B cell (primary cell): ENCODE measurements at regions not wholly inside any gene's neighbourhood (a gene's known extent, or its start where the extent isn't known, plus 50 kb on each side); places are given as distances from the start of the nearest gene placed in this dataset.

ENCODE experiments used
- ATAC-seq: fragments of 200-7000 bp; cut with Tn5 transposase; one replicate; pipeline ENCODE4 v1.10.0; 2021; ENCODE audit warnings: low read depth, mild to moderate bottlenecking, moderate number of reproducible peaks, moderate library complexity
- CTCF ChIA-PET: fragments of 350-600 bp; sonication (Branson Sonifier 250); formaldehyde crosslinking; loops from one replicate; lab custom pipeline; 2021; ENCODE audit warnings: antibody characterized with exemption, inconsistent platforms; lab: Charles Lee
- POLR2A ChIA-PET: fragments of 350-600 bp; sonication (Branson Sonifier 250); formaldehyde crosslinking; loops from one replicate; lab custom pipeline; 2021; ENCODE audit warnings: antibody characterized with exemption; lab: Charles Lee
- DNase-seq: peaks from one replicate; pipeline ENCODE4 v3.0.0; 2013
- H2AFZ ChIP-seq: 2 replicates; pipeline ENCODE4 v1.6.1; 2012; ENCODE audit warnings: mild to moderate bottlenecking, low read depth, low read length; ENCODE audit not compliant: insufficient read depth, poor library complexity, severe bottlenecking
- H3K27ac ChIP-seq, 2 donors: 1 replicate in 1 of 2; 2 replicates in 1 of 2; pipeline ENCODE4 v1.5.1; 2012 to 2013; ENCODE audit warnings: low read length in 2 of 2, mild to moderate bottlenecking in 2 of 2, moderate library complexity in 1 of 2
- H3K27me3 ChIP-seq, 4 experiments: fragments of 200-600 bp in 1 of 4; sonication (generic) in 1 of 4; replicated peaks in 1 of 4; 1 replicate in 2 of 4; 2 replicates in 2 of 4; pipeline versions ENCODE4 v1.6.1 to v1.7.0; 2013 to 2016; ENCODE audit warnings: low read length in 3 of 4, mild to moderate bottlenecking in 2 of 4, mixed read lengths in 1 of 4, moderate library complexity in 1 of 4; ENCODE audit not compliant: insufficient read depth in 4 of 4, control insufficient read depth in 3 of 4; ENCODE audit errors: control extremely low read depth in 1 of 4
- H3K36me3 ChIP-seq, 2 experiments: replicated peaks in 1 of 2; 1 replicate in 1 of 2; 2 replicates in 1 of 2; pipeline versions ENCODE4 v1.6.1 to v1.7.1; 2013; ENCODE audit warnings: low read length in 1 of 2; ENCODE audit not compliant: insufficient read depth in 2 of 2, control insufficient read depth in 1 of 2; ENCODE audit errors: control extremely low read depth in 1 of 2, extremely low read depth in 1 of 2
- H3K4me1 ChIP-seq, 2 donors: fragments of 200-600 bp in 1 of 2; sonication (generic) in 1 of 2; 1 replicate in 1 of 2; 2 replicates in 1 of 2; pipeline versions ENCODE4 v1.5.1 to v1.6.1; 2013 to 2017; ENCODE audit warnings: low read length in 2 of 2; ENCODE audit not compliant: control insufficient read depth in 2 of 2, insufficient read depth in 2 of 2
- H3K4me2 ChIP-seq: replicated peaks from 2 replicates; pipeline ENCODE3; 2012; ENCODE audit warnings: mild to moderate bottlenecking, low read depth, low read length; ENCODE audit not compliant: poor library complexity, severe bottlenecking
- H3K4me3 ChIP-seq, 5 experiments: fragments of 200-600 bp in 1 of 5; sonication (generic) in 1 of 5; 1 replicate in 3 of 5; 2 replicates in 2 of 5; pipeline versions ENCODE4 v1.5.1 to v1.7.0; 2011 to 2016; ENCODE audit warnings: low read length in 4 of 5, mild to moderate bottlenecking in 4 of 5, low read depth in 2 of 5, control low read depth in 1 of 5, moderate library complexity in 1 of 5; ENCODE audit not compliant: insufficient read depth in 1 of 5; ENCODE audit errors: control extremely low read depth in 1 of 5, extremely low read depth in 1 of 5
- H3K79me2 ChIP-seq: fragments of 200-600 bp; sonication (generic); one replicate; pipeline ENCODE4 v1.6.0; 2016; ENCODE audit warnings: low read length; ENCODE audit not compliant: control insufficient read depth, insufficient read depth
- H3K9ac ChIP-seq: fragments of 200-600 bp; sonication (generic); 2 replicates; pipeline ENCODE4 v1.6.1; 2017; ENCODE audit warnings: mild to moderate bottlenecking, low read length, moderate library complexity
- H3K9me3 ChIP-seq, 3 donors: one replicate each; pipeline versions ENCODE4 v1.6.1 to v1.7.1; 2013; ENCODE audit warnings: low read length in 2 of 3; ENCODE audit not compliant: control insufficient read depth in 2 of 3, insufficient read depth in 1 of 3; ENCODE audit errors: control extremely low read depth in 1 of 3
- H4K20me1 ChIP-seq: 2 replicates; pipeline ENCODE4 v1.6.0; 2012; ENCODE audit warnings: mild to moderate bottlenecking, low read length; ENCODE audit not compliant: insufficient read depth, control insufficient read depth, poor library complexity, severe bottlenecking
- H3K27ac Mint-ChIP-seq: one replicate; pipeline ENCODE4 v1.8.0; 2021; ENCODE audit warnings: mixed read lengths
- H3K27me3 Mint-ChIP-seq: one replicate; pipeline ENCODE4 v1.8.0; 2021; ENCODE audit warnings: mixed read lengths
- H3K4me1 Mint-ChIP-seq: one replicate; pipeline ENCODE4 v1.8.0; 2021; ENCODE audit warnings: mixed read lengths
- H3K4me3 Mint-ChIP-seq: one replicate; pipeline ENCODE4 v1.8.0; 2021; ENCODE audit warnings: mixed read lengths
- H3K9me3 Mint-ChIP-seq: one replicate; pipeline ENCODE4 v1.8.0; 2022; ENCODE audit warnings: mixed read lengths; ENCODE audit not compliant: insufficient read depth
- EZH2 ChIP-seq: IDR thresholded peaks from 2 replicates; pipeline ENCODE4 v1.6.1; 2012; ENCODE audit warnings: borderline replicate concordance, low read depth, mild to moderate bottlenecking, moderate library complexity, low read length; ENCODE audit not compliant: insufficient read depth, poor library complexity, severe bottlenecking
- WGBS: methylation state at CpG from one replicate; pipeline ENCODE4 v1.1.5; 2013; ENCODE audit warnings: missing lambda C conversion rate; ENCODE audit not compliant: insufficient coverage; 5-methylcytosine and 5-hydroxymethylcytosine counted together
- intact Hi-C: fragments of 100-400 bp; cut with micrococcal nuclease; formaldehyde crosslinking; loops from one replicate; pipeline ENCODE4 v1.10.0; 2022
- TF ChIP-seq, protein P1 (sequence below): fragments of 200-600 bp; IDR thresholded peaks from one replicate; pipeline ENCODE4 v1.8.0; 2022; ENCODE audit warnings: antibody characterized with exemption, mild to moderate bottlenecking

GRCh38 chr18:1571206-1571605, 666.5 kb downstream of the ADCYAP1 start:
- no peaks in the 10 kb centered on the region for H3K9me3 Mint-ChIP-seq
- DNase-seq (no peak), ATAC-seq (no peak)
- H3K4me1 ChIP-seq, result no peaks in the 10 kb centered on the region
- H3K9me3 ChIP-seq, result no peaks in the 10 kb centered on the region
- no peak overlapping the region for H3K9ac ChIP-seq
- H4K20me1 ChIP-seq, result no peaks in the 10 kb centered on the region
- ChIA-PET POLR2A (no interaction called here), CTCF (interaction anchor here (0.9 kb wide), 1 partner anchor 14 kb away, joined by 3 read pairs; no protein-coding TSS in a partner anchor)
- no peak overlapping the region for H3K4me3 ChIP-seq
- no peaks in the 10 kb centered on the region for H3K79me2 ChIP-seq
- H3K27ac Mint-ChIP-seq, result no peak overlapping the region
- H3K4me2 ChIP-seq, result no peak overlapping the region
- no peak overlapping the region for H3K4me3 Mint-ChIP-seq
- TF ChIP-seq, protein P1, sequence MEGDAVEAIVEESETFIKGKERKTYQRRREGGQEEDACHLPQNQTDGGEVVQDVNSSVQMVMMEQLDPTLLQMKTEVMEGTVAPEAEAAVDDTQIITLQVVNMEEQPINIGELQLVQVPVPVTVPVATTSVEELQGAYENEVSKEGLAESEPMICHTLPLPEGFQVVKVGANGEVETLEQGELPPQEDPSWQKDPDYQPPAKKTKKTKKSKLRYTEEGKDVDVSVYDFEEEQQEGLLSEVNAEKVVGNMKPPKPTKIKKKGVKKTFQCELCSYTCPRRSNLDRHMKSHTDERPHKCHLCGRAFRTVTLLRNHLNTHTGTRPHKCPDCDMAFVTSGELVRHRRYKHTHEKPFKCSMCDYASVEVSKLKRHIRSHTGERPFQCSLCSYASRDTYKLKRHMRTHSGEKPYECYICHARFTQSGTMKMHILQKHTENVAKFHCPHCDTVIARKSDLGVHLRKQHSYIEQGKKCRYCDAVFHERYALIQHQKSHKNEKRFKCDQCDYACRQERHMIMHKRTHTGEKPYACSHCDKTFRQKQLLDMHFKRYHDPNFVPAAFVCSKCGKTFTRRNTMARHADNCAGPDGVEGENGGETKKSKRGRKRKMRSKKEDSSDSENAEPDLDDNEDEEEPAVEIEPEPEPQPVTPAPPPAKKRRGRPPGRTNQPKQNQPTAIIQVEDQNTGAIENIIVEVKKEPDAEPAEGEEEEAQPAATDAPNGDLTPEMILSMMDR, result no peak
- H2AFZ ChIP-seq, result no peak overlapping the region
- no peaks in the 10 kb centered on the region for H3K4me1 Mint-ChIP-seq
- H3K36me3 ChIP-seq, result no peaks in the 10 kb centered on the region
- intact Hi-C loops, result no loop called here
- H3K27ac ChIP-seq, result no peak overlapping the region
- no peaks in the 10 kb centered on the region for H3K27me3 Mint-ChIP-seq
- no peaks in the 10 kb centered on the region for H3K27me3 ChIP-seq
- no CpG with 5 or more reads among the region's 2 CpGs for WGBS

- H3K4me1 Mint-ChIP-seq, result peaks cover 6% of the 10 kb centered on the region
- H4K20me1 ChIP-seq, result no peaks in the 10 kb centered on the region
- WGBS, result no CpG with 5 or more reads among the region's 5 CpGs
- no peak overlapping the region for H3K27ac ChIP-seq
- no peaks in the 10 kb centered on the region for H3K79me2 ChIP-seq
- intact Hi-C loops, result no loop called here
- DNase-seq (no peak), ATAC-seq (no peak)
- no peaks in the 10 kb centered on the region for H3K27me3 ChIP-seq
- H3K4me3 ChIP-seq, result no peak overlapping the region
- ChIA-PET CTCF (interaction anchor here (2.2 kb wide), 1 partner anchor 12 kb away, joined by 9 read pairs; no protein-coding TSS in a partner anchor), POLR2A (no interaction called here)
- no peaks in the 10 kb centered on the region for H3K9me3 Mint-ChIP-seq
- TF ChIP-seq, protein P1, result no peak
- no peak for TF ChIP-seq EZH2
- no peaks in the 10 kb centered on the region for H3K27me3 Mint-ChIP-seq
- no peak overlapping the region for H3K9ac ChIP-seq
- no peaks in the 10 kb centered on the region for H3K9me3 ChIP-seq
- no peak overlapping the region for H2AFZ ChIP-seq
- H3K4me3 Mint-ChIP-seq, result no peak overlapping the region
- peaks cover 2 to 5% of the 10 kb centered on the region in 2 donors for H3K4me1 ChIP-seq
- no peak overlapping the region for H3K4me2 ChIP-seq
- no peaks in the 10 kb centered on the region for H3K36me3 ChIP-seq
- H3K27ac Mint-ChIP-seq, result no peak overlapping the region
Observed at GRCh38 chr18:1573732-1574131, 669.1 kb downstream of the ADCYAP1 start.
